ENCODE measurements at regions not wholly inside any gene's neighbourhood (a gene's known extent, or its start where the extent isn't known, plus 50 kb on each side); places are given as distances from the start of the nearest gene placed in this dataset.

DNA sequence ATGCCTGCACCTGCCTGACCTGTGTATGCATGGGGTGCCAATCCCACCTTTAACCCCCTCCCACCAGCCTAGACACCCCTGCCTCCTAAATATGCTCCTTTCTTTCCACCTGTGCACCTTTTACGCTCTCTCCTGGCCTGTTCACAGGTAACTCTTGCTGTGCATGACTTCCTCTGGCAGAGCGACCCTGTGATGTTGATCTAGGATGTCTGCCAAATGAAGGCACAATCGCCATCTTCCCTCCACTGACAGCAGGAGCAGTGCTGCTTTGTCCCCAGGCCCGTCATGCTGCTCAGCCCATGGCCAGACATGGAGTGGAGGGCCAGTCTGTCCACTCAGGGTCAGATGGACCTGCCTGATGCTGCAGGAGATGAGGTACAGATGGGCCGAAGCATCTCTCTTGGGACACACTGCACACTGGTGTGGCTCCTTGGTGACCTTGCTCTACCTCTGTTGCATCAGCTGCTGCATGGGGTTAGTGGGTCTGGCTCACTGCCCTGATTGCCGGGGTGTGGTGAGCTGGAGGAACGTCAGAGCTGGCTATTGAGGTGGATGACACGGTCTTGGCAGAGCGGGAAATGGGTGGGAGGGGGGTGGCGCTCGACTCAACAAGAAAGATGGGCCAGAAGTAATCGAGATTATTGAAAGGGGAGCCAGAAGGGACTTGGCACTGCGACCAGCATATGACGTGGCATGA lies 101.7 kb upstream of the PITX1 start:
- no peak for DNase-seq

DNA sequence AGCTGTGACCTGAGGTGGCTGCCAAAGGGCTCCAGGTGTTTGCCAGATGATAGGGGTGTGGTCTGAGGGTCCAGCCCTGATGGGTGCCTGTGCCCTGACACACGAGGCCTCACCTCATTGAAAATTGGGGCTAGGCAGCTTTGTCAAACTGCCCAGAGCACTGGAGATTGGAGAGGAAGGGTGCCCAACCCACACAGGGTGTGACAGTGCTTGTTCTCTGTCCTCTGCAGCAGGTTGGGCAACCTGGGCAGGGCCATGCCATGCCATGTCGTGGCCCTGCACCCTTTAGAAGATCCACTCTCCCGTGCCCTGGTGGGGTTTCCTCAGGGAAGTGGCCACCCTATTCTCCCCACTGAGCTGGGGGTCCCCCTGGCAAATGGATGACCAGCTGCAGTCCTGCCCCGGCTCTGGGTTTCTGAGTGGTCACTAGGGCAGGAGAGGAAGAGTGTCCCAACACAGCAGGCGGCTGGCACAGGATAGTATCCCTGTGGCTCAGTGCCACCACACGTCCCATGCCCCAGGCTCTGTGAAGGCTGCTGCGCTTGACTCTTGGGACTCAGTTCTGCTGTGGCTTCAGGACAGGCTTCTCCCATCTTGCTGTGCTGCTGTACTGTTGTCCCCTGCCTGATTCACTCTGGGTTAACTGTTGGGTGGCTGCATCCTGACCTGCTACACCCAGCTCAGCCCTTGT lies 100.8 kb upstream of the PITX1 start:
- no peak for DNase-seq

DNA sequence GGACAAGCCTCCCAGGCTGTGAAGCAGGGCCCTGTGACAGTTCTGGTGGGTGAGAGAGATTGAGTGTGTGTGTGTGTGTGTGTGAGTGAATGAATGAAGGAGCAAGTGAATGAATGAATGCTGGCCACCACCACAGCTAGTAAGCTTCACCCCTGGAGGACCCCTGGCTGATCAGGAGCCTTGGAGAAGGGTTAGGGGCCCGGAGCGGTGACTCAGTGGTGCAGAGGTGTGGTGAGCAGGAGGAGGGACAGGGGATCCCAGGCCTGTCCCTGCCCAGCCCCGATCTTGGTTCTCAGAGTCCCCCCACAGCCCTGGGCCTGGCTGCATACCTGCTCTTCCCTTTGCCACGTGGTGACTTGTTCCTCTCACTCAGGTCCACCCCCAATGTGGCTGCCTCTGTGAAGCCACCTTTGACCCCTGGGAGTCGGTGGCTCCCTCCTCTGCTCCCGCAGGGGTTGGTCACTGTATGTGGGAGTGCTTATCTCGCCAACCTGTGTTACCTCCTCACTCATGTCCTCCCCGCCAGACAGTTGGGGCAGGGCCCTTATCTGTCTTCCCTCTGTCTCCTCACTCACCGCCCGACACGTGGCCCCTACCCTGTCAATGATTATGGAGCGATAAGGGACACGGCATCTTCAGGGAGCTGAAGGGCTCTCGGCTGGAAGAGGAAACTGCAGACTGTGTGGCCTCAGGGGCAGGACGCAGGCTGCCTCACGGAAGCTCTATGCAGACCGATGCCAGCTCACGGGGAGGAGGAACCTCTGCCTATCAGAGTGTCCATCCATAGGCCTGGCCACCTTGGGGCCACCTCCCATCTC lies 99.9 kb upstream of the PITX1 start:
- DNase-seq: no peak

DNA sequence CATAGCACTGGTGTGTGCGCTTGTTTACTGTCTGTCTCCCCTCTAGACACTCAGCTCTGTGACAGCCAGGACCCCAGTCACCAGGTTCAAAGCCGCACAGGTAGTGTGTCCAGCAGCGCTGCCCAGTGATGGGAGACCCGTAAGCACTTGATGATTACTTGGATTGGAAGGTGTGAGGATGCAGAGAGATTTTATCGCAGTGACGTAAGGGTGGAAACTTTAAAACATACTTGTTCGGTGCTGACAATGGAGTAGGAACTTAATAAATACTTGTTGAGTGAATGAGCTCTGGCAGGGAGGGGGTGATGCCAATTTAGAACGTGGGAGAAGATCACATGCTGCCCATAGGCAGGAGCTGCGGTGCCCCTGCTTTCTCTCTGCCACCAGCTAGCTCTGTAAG lies 99.2 kb upstream of the PITX1 start:
- no peak for DNase-seq

DNA sequence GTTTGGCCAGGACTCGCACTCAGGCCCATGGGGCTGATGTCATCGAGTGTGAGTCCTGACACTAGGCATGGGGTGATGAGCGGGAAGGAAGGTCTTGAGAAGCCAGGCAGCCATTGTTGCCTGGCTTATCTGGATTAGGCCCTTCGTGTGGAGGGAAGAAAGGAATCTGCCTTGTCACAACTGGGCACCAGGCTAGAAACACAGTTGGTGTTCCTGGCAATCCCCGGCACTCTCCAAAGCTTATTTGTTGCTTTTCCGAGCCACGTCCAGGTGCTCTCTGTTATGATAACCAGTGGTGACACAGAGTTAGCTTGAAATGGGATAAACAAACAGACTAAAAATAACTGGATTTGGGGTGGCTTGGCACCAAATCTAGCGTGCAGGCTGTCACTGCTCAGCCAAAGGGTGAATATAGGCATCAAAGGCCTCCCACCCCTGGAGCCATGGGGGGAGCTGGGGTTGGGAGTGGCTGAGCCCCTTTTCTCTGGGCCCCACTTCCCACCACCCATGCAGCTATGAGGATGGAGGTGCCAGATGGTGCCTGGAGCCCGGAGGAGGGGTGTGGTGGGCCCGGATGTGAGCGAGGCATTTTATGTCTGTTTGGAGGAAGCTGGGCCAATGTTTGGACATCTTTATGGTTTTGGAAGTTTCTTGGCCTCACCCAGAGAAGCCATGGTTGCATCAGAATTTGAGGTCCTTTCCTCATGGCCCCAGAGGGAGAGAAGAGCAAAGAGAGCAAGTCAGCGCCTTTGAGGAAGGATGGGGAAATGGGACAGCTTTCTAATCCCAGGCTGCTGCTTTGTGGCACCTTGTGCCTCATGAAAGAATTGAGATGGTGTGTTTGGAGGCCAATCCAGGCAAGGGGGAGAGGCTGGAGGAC lies 98.0 kb upstream of the PITX1 start:
- no peak for DNase-seq

DNA sequence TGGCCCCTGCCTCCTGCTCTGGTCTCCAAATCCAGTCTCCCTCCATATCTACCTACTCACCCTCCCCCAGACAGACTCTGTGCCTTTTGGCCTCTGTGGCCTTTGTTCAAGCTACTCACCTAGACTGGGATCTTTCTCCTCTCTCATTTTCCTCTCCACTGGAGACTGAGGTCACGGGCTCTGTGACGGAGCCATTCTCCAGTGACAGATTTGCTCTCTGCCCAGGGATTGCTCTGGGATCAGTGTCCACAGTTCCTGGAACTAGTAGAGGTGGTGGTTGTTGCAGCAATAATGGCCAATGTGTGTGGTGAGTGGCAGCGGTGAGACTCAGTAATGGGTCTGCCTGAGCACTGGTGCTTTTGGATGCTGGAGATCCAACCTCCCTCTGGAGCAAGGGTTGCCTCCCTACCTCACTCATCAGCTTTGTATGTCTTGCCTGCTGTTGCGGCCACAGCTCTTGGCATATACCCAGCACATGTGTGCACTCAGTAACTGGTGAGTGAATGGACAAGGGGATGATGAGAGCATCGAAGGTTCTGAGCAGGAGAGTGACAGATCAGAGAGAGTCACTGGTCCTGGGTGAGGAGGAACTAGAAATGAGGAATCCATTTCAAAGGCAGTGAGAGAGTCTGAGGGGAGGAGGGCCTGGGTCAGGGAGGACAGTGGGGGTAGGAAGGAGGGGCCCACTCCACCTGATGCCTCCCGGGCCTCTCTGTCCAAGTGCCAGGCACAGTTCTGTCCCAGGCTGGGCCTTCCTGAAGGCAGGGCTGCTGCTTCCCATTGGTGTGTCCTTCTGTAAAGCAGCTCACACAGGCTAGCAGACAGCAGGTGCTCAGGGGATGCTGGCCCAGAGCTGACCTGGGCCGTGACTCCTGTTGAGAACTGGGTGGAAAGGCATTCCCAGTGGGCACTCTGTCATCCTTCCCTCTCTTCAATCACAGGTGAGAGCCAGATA lies 96.5 kb upstream of the PITX1 start:
- DNase-seq: no peak

DNA sequence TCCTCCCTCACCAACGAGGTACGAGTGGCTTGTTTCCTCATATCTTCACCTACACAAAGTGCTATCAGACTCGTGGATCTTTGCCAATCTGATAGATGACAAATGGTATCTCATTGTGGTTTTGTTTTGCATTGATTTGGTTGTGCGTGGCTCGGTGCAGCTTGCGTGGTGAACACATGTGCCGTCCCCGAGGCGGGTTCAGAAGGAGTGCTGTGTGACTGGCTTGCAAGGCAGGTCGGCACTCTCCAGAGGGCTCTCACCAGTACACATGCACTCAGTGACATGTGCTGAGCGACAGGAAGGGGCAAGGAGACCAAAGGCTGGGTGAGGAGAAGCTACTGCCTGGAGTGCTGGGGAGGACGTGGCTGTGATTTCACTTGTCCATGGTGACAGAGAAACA lies 95.3 kb upstream of the PITX1 start:
- peak; percentile 7 to 15 for DNase-seq

DNA sequence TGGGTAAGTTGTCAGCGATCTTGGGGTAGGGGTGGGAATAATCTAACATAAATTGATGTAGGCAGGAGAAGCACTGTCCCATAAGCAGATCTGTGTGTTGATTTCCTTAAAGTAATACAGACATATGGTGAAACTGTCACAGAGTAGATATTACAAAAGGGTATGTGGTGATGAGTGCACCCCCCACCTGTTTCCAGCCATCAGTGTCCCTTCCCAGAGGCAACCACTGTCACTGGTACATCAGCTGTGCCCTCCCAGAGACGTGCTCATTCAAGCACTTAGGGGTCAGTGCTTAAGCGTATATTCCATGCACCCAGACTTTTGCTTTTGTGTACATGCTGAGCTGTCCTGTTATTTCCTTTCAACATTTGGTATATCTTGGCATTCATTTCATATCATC lies 94.3 kb upstream of the PITX1 start:
- DNase-seq: no peak

DNA sequence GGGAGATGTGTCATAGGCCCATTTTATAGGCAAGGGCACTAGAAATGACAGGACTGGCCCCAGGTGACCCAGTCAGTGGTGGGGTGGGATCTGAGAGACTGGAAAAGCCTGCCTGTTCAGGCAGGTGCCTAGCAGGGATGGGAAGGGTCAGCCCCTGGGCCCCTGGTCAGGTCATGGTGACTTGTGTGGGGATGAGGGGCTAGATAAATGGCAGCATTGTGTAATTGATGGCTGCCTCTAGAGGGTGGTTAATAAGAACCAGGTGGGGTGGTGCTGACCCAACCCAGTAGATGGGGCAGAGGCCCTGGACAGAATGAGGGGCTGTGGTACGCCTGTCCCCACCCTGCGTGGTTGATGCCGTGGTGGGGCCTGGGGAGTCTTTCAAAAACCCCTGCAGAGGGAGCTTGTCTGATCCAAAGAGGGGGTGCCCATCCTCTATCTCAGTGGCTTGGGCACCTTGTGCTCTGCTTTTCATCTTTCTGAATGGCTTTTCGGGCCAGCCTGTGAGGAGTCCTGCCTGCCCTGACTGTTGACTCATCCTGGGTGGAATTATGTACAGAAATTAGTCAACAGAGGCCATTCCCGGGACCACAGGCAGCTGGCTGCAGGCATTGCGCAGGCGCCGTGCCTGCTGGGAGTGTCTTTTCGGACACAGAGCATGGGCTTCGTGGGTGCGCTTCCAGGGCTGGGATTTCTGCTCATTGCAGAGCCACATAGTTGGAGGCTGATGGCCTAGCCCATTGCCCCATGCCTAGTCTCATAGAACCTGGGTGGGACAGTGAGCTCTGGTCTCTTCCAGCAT lies 93.6 kb upstream of the PITX1 start:
- DNase-seq: no peak

DNA sequence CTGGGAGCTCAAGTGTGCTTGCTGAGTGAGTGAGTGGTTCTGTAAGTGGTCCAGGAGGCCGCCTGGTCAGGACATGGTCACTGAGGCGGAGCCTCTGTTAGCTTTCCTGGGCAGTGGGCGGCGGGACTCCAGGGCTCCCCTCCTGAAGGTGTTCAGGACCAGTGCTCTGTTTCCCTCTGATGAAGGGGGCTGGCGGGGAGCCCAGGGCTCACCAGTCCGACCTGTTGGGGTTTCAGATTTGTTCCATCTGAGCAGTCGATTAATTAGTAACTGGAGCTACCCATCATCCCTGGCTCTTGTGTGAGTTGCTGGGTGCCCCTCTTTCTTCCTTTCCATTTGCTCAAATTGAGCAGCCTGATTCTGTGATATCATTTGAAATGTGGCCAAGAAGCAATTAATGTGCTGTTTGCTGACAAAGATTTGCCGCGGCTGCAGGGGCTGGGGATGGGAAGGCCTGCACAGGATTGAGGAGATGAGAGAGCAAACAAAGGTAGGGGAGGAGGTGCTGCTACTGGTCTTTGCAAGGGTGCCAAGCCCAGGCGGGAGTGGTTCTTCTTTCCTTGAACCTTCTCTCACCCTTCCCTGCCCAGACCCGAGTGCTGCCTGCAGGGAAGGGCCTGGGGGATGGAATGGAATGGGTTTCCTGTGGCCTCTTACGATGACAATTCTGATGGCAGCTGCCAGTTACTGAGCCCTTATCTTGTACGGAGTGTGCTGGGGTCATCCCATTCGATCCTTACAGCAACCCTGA lies 92.8 kb upstream of the PITX1 start:
- no peak for DNase-seq

DNA sequence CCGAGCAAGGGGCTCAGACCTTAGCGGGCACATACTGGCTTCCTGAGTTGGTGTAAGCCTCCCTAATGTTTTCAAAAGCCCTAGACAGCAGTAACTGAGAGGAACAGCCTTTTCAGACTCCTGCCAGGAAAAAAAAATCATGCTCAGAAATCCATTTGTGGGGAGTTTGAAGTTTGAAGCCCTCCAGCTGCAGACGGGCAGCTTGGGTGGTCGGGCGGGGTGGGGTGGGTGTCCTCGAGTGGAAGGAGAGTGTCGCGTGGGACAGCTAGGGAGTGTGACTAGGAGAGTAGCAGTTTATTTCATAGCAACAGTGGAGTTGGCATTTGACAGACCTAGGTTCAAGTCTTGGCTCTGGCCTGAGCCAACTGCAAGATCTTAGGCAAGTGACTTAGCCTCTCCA lies 90.7 kb upstream of the PITX1 start:
- no peak for DNase-seq

DNA sequence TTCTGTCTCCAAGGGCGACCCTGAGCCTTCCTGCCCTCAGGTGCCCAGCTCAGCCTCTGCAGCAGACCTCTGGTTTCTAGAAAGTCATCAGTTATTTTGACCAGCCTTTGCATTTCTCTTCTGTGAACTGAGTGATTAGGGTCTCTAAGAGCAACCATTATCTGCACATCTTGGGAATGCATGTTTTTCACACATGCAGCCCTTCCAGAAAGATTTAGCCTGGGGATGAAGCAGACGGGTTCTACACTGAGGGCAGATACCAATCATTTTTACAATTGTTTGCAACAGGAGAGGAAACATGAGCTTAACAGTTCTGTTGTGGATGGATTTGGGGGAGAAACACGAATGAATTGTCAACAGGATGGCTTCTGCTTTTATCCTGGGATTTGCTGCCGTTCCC lies 90.1 kb upstream of the PITX1 start:
- DNase-seq: no peak

DNA sequence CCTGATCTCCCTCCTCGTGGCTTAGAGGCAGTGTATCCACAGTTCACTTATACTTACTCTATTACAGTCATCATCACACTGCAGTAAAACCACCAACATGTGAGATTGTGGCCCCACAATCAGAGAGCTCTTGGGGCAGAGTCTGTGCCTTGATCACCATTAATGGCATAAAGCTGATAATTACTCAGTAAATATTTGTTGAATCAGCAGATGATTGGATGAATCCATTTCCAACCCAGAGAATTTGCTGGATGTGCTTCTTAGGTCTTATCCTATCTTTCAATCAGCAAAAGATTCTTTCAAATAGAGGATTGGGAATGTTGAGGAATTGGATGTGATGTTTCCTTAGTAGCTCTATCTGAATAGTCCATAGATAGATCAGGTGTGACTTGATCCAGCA lies 88.8 kb upstream of the PITX1 start:
- no peak for DNase-seq

DNA sequence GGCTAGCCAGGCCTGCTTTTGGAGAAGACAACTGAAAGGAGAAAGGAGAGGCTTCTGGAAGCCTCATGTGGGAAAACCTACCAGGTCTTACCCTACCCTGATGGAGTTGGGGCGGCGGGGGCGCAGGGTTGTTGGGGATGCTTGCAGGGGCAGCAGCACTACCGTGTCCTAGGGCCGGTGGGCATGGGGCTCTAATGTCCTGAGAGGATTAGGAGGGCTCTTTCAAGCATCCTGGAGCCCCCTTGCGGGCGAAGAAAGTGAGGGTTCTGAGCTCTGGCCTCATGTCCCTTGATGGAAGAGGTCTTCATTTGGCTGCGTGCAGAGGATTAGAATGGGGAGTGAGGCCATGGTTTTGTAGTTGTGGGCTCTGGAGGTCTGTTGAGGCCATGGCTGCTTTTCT lies 86.9 kb upstream of the PITX1 start:
- DNase-seq: no peak

DNA sequence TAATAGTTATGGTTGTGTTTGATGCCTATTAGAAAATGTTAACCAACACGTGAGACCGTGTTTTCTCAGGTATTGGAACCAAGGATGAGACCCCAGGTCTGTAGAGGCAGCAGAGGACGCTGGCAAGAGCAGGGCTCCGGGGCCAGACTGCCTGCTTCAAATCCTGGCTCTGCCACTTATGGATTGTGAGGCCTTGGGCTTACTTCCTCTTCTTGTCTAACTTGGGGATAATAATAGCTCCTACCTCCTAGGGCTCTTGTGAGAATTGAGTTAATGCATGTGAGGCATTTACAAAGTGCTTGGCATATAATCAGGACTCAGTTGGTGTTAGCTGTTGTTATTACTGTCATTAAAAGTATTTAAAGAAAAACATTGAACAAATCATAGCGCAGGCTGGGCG lies 85.5 kb upstream of the PITX1 start:
- DNase-seq: no peak

DNA sequence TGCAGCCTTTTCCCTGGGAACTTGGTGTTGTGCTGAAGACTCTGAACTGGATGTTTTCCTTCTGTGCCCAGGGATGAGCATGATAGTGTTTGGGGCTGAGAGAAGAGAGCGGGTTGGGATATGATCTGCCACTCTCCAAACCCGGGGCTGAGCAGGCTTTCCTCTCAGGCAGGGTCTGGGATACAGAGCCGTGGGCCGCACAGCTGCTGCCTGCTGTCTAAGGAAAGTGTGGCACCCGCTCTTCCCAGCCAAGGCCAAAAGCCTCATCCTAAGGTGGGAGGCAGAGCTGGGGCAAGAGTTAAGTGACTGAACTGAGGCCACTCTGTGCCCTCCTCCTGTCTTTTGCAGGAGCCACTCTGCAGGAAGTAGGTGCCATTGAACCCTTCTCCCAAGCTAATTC lies 83.6 kb upstream of the PITX1 start:
- no peak for DNase-seq

DNA sequence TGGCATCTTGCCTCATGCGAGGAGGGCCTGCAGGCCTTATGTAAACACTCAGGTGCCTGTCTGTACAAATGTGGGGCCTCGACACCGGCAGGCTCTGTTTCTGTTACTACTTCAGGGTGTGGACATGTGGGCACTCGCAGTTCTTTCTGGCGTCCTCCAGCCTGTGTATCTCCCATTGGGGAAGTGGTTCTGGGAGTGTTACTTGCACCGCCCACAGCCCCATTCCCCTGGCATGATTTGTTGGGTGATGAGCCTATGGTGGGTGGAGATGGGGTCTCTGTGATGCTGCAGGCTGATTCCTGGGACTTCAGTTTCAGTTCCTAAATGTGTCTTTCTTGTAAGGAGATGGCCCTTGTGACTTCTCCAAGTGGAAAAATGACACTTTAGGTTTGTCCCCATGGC lies 82.1 kb upstream of the PITX1 start:
- DNase-seq: no peak

DNA sequence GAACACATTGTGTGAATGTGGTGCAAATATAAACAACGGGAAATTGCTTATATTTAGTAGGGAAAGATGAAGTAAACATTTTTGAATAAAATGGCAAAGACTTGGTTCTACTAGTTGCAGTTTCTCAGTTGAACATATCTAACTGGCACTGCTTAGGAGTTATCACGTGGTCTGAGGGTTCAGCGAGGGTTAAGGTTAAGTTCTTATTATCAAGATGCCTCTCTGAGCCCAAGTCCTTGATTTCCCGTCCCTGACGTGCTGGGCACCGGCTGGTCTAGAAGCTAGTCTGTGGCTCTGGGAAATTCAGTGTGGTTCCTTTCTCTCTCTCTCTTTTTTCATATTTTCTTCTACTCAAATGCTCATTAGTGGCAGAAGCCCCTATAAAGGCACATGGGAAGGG lies 81.6 kb upstream of the PITX1 start:
- DNase-seq: no peak

DNA sequence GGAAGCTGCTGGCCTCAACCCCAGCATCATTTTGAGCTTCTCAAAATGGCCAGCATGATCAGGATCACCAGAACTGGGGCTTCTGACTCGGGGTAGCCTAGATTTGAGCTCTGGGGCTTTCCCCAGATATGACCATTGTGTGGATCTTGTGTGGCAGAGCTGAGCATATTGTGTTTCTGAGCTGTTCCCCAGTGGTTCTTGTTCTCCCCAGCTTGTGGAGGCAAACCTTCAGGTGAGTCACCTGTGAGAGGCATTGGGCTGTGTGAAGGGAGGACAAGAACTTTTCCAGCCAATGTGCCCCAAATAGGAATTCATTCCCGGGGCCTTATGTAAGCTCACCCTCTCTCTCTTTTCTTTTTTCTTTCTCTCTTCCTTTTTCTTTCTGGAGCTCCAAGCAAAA lies 80.7 kb upstream of the PITX1 start:
- no peak for DNase-seq

DNA sequence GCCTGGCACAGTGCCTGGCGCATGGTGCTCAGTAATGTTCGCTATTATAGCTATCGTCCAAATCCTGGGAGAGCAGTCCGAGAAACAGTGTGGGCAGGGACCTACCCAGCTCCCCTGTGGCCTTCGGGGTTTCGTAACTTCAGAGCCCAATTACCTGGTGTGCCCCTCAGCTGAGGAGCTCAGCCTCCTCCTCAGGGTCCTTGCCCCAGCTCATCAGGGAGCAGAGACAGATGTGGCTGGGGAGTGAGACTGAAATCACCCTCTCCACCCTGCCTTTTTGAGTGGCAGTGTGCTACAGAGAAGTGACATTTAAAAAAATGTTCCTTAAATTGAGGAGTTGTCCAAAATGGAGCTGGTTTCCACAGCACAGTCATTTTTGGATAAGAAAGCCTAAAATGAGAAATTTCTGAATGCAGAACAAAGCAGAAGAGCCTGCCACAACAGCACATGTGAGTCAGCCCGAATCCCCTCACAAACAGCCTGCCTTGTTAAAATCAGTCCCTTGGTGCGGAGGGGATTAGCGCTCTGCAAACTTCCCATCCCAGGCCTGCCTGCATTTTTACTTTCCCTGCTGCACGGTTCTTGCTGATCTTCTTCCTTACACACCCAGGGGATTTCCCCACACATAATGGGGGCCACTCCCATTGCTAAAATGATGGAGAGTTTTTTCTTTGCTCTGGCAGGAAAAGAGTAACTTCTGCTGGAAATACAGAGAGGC lies 78.1 kb upstream of the PITX1 start:
- DNase-seq: no peak

All from activated CD4-positive, alpha-beta T cell treated with anti-CD3 and anti-CD28 coated beads, Interleukin-2, amount 50 U/mL, for 48 hours (primary cell).